Effector memory CD8-positive, alpha-beta T cell (primary cell): ENCODE measurements at regions not wholly inside any gene's neighbourhood (a gene's known extent, or its start where the extent isn't known, plus 50 kb on each side); places are given as distances from the start of the nearest gene placed in this dataset.

ENCODE experiments used
- ATAC-seq: fragments of 150-1000 bp; cut with Tn5 transposase; replicated peaks from 2 replicates; pipeline ENCODE4 v1.10.0; 2021; ENCODE audit warnings: mild to moderate bottlenecking, moderate library complexity
- DNase-seq, 3 experiments: peaks; one replicate each; pipeline ENCODE4 v3.0.0; 2021
- H3K27ac Mint-ChIP-seq, 2 donors: one replicate each; pipeline ENCODE4 v1.8.0; 2022; ENCODE audit warnings: mild to moderate bottlenecking in 2 of 2, mixed read lengths in 2 of 2, moderate library complexity in 2 of 2
- H3K27me3 Mint-ChIP-seq, 2 donors: one replicate each; pipeline ENCODE4 v1.8.0; 2022; ENCODE audit warnings: mixed read lengths in 2 of 2
- H3K36me3 Mint-ChIP-seq: one replicate; pipeline ENCODE4 v1.8.0; 2022; ENCODE audit warnings: mild to moderate bottlenecking, moderate library complexity, mixed read lengths; ENCODE audit not compliant: insufficient read depth
- H3K4me1 Mint-ChIP-seq, 2 donors: one replicate each; pipeline ENCODE4 v1.8.0; 2022; ENCODE audit warnings: low read depth in 2 of 2, mixed read lengths in 2 of 2
- H3K4me3 Mint-ChIP-seq, 2 donors: one replicate each; pipeline ENCODE4 v1.8.0; 2022; ENCODE audit warnings: mild to moderate bottlenecking in 2 of 2, mixed read lengths in 2 of 2, moderate library complexity in 2 of 2
- H3K9me3 Mint-ChIP-seq, 2 donors: one replicate each; pipeline ENCODE4 v1.8.0; 2022; ENCODE audit warnings: mixed read lengths in 2 of 2

DNA sequence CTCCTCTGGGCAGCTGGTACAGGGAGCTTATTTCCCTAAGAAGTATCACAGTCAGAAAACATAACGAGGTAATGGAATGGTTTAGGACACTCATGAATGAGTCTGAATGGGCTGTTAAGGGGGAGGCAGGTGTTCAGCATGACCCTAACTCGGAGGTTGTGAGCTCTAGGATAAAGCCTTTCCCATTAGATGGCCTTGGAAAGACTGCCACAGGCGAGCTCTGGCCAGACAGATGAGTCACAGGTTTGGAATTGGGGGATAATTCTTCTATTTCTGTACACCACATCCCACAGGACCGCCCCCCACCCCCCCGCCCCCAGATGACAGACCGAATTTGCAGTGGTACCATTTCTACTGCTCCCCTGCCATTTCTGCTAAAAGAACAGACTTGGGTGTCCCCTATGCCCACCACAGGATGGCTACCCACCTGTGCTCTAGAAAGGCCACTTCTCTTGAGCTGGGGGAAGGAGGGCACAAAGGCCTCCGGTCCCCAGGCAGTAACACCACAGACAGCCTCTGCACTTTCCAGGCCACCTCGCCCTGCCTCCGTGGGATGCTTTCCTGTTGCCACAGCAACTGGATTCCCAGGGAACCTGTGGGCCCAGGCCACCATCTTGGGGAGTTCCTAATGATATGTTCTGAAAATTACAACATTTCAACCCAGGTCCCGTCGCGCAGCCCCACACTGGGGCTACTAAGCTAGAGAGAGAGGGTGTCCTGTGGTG, 76.7 kb downstream of the TRIM29 start:
- H3K36me3 Mint-ChIP-seq = no peaks in the 10 kb centered on the region
- H3K4me3 Mint-ChIP-seq = no peak overlapping the region
- DNase-seq (no peak), ATAC-seq (no peak)
- no peak overlapping the region for H3K27ac Mint-ChIP-seq
- peaks cover 39 to 85% of the 10 kb centered on the region in 2 donors for H3K27me3 Mint-ChIP-seq
- H3K4me1 Mint-ChIP-seq = no peaks in the 10 kb centered on the region
- H3K9me3 Mint-ChIP-seq = no peaks in the 10 kb centered on the region

DNA sequence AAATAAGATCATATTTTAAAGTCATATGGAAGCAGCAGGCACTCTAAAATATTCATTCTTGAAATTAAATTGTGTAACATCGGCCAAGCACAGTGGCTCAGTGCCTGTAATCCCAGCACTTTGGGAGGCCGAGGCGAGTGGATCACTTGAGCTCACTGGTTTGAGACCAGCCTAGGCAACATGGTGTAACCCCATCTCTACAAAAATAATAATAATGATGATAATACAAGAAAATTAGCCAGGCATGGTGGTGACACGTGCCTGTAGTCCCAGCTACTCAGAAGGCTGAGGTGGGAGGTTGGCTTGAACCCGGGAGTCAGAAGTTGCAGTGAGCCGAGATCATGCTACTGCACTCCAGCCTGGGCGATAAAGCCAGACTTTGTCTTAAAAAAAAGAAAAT, 77.4 kb downstream of the TRIM29 start:
- H3K9me3 Mint-ChIP-seq = no peaks in the 10 kb centered on the region

DNA sequence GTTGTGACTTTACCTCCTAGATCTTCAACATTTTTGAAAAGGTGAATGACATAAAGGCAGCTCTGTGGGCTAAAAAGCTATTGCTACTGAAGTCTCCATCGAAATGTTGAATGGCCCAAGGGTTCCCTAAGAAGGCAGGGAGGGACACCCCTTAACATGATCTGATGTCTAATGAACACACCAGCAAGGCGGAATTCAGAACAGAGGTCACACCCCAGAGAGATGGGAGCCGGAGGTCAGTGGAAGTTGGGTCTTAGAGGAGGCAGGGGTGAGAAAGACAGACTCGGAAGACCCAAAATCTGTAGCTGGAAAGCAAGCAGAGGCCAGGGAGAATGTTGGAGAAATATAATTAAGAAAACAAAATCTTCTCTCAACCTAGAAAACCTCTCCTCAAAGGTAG, 79.0 kb downstream of the TRIM29 start:
- peaks cover 22 to 79% of the 10 kb centered on the region in 2 donors for H3K27me3 Mint-ChIP-seq
- no peak overlapping the region for H3K4me3 Mint-ChIP-seq
- ATAC-seq = no peak
- DNase-seq = no peak
- no peaks in the 10 kb centered on the region for H3K9me3 Mint-ChIP-seq
- no peaks in the 10 kb centered on the region for H3K36me3 Mint-ChIP-seq
- H3K27ac Mint-ChIP-seq = no peak overlapping the region
- no peaks in the 10 kb centered on the region for H3K4me1 Mint-ChIP-seq

More for the DNA sequence above, 77.4 kb downstream of the TRIM29 start:
- DNase-seq (no peak), ATAC-seq (no peak)
- Mint-ChIP-seq H3K4me1 (no peaks in the 10 kb centered on the region), H3K4me3 (no peak overlapping the region), H3K27me3 (peaks cover 33 to 85% of the 10 kb centered on the region in 2 donors), H3K27ac (no peak overlapping the region), H3K36me3 (no peaks in the 10 kb centered on the region)

DNA sequence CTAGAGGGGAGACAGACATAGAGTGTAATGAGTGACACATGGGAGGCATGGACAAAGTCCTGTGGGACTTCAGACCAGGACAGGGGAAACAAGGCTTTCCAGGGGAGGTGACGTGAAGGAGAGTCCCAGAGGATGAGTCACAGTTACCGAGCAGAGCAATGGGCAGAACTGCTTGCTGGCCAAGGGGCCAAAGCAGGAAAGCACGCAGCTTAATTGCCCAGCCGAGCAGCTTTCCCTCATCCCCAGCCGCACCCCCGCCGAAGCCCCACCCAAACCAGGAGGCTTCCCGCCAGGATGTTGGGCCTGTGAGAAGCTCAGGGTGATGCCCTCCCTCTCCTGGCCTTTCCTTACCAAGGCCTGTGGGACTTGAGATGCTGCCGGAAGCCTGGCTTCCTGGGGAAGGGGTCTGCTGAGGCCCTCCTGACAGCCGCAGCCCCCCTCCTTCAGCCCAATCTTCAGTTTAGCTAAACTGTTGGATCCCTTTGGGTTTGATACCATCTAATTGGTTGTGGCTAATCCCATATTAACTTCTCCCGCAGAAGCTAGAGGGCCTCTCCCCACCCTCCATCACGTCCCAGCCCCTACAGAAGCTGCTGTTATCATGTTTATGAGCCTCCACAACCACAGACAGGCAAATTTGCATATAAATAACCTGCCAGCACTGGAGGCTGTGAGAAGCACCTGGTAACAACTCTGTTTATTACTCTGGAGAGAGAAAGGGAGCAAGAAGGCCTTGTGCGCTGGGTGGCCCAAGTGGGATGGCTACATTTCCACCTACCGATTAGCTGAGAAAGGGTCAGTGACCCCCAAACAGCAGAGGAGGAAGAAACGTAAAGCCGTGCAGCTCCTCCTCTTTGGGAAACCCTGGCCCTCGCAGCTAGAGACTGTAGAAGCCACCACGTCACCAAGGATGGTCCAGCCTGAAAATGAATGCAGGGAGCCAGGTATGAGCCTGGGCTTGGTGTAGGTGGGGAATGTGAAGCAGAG, 80.0 kb downstream of the TRIM29 start:
- Mint-ChIP-seq H3K27ac (no peak overlapping the region), H3K4me3 (no peak overlapping the region), H3K27me3 (peaks cover 30 to 78% of the 10 kb centered on the region in 2 donors), H3K36me3 (no peaks in the 10 kb centered on the region), H3K4me1 (no peaks in the 10 kb centered on the region), H3K9me3 (no peaks in the 10 kb centered on the region)
- DNase-seq (no peak), ATAC-seq (no peak)

DNA sequence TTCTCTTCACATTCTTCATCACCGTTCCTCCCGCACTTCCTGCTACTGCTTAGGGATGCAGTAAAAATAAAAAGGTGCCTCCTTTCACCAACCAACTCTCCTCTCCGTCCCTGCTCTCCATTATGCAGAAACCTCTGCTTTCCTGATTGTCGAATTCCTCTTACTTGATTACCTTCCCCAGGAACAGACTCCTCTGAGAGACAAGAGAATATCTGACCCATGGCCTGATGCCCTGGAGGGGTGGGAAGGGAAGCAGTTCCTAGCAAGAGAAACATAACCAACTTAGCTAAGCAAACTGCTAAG, 80.9 kb downstream of the TRIM29 start:
- DNase-seq (no peak), ATAC-seq (no peak)
- H3K27me3 Mint-ChIP-seq = peaks cover 36 to 79% of the 10 kb centered on the region in 2 donors
- no peaks in the 10 kb centered on the region for H3K4me1 Mint-ChIP-seq
- no peak overlapping the region for H3K27ac Mint-ChIP-seq
- no peaks in the 10 kb centered on the region for H3K36me3 Mint-ChIP-seq
- no peaks in the 10 kb centered on the region for H3K9me3 Mint-ChIP-seq
- H3K4me3 Mint-ChIP-seq = no peak overlapping the region

DNA sequence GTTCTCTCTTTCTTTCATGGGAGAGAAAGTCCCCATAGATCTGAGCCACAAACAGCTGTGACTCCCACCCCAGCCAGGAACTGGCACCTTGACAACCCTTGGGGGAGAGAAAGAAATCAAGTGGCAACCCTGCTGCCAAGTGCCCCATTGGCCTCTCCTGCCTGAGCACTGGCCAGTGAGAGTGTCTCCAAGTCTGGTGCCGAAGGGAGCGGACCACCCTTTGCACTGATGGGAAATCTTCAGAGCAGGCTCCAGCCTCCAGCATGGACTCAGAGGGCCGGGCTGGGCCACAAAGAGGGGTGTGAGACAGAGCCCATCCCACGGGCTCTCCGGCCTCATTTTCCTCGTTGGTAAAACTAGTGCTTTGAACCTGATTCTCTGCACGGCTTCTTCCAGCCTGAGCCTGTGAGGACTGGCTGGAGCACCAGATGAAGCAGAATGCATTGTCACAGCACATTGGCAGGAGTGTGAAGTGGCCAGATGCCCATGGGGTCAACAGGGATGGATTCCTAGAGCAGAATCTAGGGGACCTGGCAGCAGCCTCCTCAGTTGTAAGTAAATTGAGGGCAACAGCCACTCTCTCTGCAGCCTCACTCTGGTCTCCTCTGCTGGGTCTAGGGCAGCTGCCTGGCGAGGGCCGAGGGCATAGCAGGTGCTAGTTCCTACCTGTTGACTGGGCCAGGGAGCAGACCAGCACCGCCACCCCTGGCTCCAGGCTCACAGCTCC, 81.4 kb downstream of the TRIM29 start:
- ATAC-seq (no peak), DNase-seq (no peak)
- H3K36me3 Mint-ChIP-seq = no peaks in the 10 kb centered on the region
- H3K27me3 Mint-ChIP-seq = peaks cover 34 to 79% of the 10 kb centered on the region in 2 donors
- H3K27ac Mint-ChIP-seq = no peak overlapping the region
- H3K9me3 Mint-ChIP-seq = no peaks in the 10 kb centered on the region
- no peaks in the 10 kb centered on the region for H3K4me1 Mint-ChIP-seq
- H3K4me3 Mint-ChIP-seq = no peak overlapping the region

DNA sequence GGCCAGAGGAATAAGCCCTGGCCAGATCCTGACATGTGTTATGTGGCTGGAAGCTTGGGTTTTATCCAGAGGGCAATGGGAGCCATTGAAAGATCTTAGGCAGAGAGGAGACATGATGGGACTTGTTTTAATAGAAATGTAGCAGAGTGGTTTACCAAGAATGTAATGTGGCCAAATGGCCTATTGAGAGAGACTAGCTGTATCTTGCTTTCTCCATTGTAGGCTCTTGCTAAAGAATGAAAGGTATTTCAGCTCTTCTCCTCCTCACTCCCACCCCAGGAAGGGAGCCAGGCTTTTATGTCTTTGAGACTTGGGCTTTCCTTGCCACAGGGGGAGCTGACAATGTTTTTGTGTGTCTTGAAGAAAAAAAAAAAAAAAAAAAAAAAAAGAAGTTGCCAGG, 82.3 kb downstream of the TRIM29 start:
- no peaks in the 10 kb centered on the region for H3K9me3 Mint-ChIP-seq
- H3K27ac Mint-ChIP-seq = no peak overlapping the region
- no peaks in the 10 kb centered on the region for H3K4me1 Mint-ChIP-seq
- peaks cover 32 to 70% of the 10 kb centered on the region in 2 donors for H3K27me3 Mint-ChIP-seq
- no peaks in the 10 kb centered on the region for H3K36me3 Mint-ChIP-seq
- ATAC-seq (no peak), DNase-seq (no peak)
- H3K4me3 Mint-ChIP-seq = no peak overlapping the region

DNA sequence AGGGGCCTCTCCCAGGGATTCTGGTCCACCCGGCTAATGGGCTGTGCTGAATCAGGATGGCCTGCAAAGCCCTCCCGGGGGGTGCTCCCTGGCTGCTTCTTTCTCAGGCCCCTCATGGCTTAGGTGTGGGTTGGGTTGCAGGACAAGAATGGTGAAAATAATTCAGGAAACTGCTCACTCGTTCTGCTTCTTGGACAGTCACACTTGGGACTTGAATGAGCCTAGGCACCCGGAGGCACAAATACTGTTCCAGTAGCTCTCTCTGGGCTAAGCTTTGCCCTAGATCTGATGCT, 83.2 kb downstream of the TRIM29 start:
- no peak overlapping the region for H3K27ac Mint-ChIP-seq
- DNase-seq (no peak), ATAC-seq (no peak)
- peaks cover 32 to 75% of the 10 kb centered on the region in 2 donors for H3K27me3 Mint-ChIP-seq
- no peaks in the 10 kb centered on the region for H3K4me1 Mint-ChIP-seq
- no peaks in the 10 kb centered on the region for H3K9me3 Mint-ChIP-seq
- no peaks in the 10 kb centered on the region for H3K36me3 Mint-ChIP-seq
- no peak overlapping the region for H3K4me3 Mint-ChIP-seq

DNA sequence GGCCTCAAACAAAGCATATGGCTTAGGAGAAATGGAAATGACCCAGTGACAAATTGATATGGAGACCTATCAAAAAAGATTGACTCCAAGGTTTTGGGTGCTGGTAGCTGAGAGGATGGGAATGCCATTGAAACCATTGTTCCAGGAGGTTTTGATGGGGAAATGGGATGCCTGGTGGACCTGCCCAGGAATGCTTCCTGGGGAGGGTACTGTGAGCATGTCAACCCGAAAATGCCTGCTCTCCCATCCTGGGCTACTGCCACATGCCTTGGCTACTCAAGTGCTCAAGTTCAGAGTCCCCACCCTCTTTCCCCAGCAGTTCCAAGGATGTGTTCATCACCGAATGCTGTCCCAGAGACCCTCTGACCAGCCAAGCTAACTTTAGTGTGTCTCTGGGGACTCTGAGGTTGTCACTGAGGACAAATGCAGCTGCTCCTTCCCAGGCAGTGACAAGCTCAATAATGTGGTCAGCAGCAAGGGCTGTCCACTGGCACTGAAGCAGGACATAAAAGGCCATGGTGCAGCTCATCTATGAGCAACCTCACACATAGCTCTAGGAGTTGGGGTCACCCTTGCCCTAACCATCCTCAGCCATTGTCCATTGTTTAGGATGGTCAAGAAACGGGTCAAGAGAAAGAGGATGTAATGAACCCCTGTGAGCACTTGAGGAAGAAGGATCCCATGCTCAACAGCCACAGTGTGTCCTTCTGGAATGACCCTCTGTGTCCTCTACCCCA, 83.7 kb downstream of the TRIM29 start:
- Mint-ChIP-seq H3K4me1 (no peaks in the 10 kb centered on the region), H3K4me3 (no peak overlapping the region), H3K27ac (no peak overlapping the region), H3K9me3 (no peaks in the 10 kb centered on the region), H3K36me3 (no peaks in the 10 kb centered on the region), H3K27me3 (peaks cover 32 to 75% of the 10 kb centered on the region in 2 donors)
- ATAC-seq (no peak), DNase-seq (no peak)

DNA sequence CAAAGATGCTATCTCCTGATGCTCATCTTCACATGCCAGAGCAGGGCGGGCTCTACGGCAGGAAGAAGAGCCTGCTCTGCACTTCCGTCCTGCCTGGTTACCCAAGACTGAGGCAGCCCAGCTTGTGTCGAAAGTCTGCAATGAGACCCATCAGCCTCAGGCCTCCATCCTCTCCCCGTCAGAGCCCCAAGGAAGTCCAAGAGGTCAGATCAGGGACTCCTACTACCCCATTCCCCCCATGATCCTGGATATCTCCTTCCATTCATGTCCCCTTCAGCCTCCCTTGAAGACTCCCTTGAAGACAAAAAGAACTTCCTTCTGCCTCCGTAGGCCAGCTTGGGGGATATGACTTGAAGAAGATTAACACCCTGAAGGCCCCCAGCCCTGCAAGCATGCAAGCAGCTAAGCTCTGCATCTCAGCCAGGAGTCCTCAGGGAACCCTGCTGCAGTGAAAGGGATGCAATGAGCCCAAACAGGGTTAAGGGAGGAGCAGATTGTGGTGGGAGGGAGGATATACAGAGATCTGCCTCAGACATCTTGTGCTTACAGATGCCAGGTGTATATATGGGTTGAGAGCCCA, 85.6 kb downstream of the TRIM29 start:
- ATAC-seq = no peak
- no peak overlapping the region for H3K27ac Mint-ChIP-seq
- H3K4me3 Mint-ChIP-seq = no peak overlapping the region
- H3K36me3 Mint-ChIP-seq = no peaks in the 10 kb centered on the region
- H3K4me1 Mint-ChIP-seq = no peaks in the 10 kb centered on the region
- H3K9me3 Mint-ChIP-seq = peaks cover 0 to 4% of the 10 kb centered on the region in 2 donors
- H3K27me3 Mint-ChIP-seq = peaks cover 20 to 58% of the 10 kb centered on the region in 2 donors
- no peak for DNase-seq

DNA sequence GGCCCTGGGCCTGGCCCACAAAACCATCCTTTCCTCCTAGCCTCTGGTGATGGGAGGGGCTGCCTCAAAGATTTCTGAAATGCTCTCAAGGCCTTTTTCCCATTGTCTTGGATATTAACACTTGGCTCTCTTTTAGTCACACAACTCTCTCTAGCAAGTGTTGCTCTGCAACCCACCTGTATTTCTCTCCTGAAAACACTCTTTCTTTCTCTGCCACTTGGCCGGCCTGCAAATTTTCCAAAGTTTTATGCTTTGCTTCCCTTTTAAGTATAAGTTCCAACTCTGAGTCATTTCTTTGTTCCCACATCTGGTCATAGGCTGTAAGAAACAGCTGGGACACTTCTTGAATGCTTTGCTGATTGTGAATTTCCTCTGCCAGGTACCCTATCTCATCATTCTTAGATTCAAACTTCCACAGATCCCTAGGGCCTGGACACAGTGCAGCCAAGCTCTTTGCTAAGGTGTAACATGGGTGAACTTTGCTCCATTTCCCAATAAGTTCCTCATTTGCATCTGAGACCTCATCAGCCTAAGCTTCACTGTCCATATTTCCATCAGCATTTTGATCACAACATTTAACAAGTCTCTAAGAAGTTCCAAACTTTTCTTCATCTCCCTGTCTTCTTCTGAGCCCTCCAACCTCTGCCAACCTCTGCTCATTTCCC, 93.8 kb downstream of the TRIM29 start:
- H3K4me1 Mint-ChIP-seq = no peaks in the 10 kb centered on the region

DNA sequence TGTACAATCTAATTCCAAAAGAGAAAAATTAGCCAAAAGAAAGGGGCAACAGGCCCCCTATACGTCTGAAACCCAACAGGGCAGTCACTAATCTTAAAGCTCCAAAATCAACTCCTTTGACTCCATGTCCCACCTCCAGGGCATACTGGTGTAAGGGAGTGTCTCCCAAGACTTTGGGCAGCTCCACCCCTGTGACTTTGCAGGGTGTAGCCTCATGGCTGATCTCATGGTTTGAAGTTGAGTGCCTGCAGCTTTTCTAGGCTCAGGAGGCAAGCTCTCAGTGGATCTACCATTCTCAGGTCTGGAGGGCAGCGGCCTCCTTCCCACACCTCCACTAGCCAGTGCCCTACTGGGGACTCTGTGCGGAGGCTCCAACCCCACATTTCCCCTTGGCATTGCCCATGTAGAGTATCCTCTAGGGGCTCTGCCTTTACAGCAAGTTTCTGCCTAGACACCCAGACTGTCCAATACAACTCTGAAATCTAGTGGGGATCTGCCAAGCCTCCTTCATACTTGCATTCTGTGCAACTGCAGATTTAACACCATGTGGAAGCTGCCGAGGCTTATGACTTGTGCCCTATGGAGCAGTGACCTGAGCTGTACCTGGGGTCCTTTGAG, 94.5 kb downstream of the TRIM29 start:
- H3K36me3 Mint-ChIP-seq = no peaks in the 10 kb centered on the region
- H3K27me3 Mint-ChIP-seq = peaks cover 64% of the 10 kb centered on the region in 2 donors
- ATAC-seq (no peak), DNase-seq (no peak)
- no peak overlapping the region for H3K27ac Mint-ChIP-seq
- no peaks in the 10 kb centered on the region for H3K4me1 Mint-ChIP-seq
- peaks cover 0 to 7% of the 10 kb centered on the region in 2 donors for H3K9me3 Mint-ChIP-seq
- H3K4me3 Mint-ChIP-seq = no peak overlapping the region

More for the DNA sequence above, 93.8 kb downstream of the TRIM29 start:
- Mint-ChIP-seq H3K36me3 (no peaks in the 10 kb centered on the region), H3K9me3 (peaks cover 0 to 7% of the 10 kb centered on the region in 2 donors), H3K4me3 (no peak overlapping the region), H3K27me3 (peaks cover 57 to 58% of the 10 kb centered on the region in 2 donors), H3K27ac (no peak overlapping the region)
- no peak for DNase-seq
- ATAC-seq = no peak
